ENCODE measurements at regions not wholly inside any gene's neighbourhood (a gene's known extent, or its start where the extent isn't known, plus 50 kb on each side); places are given as distances from the start of the nearest gene placed in this dataset.

GRCh38 chrX:150256297-150256650 lies 106.8 kb upstream of the MAMLD1 start:
- TF ChIP-seq CTCF (IDR thresholded peaks at IDR 0.05): no peak
- TF ChIP-seq POLR2A (IDR thresholded peaks at IDR 0.05): no peak
- intact Hi-C loops (cut with DNase I; ENCODE audit: low total_unique reads): no loop called here
- no peak overlapping the region for H3K4me3 ChIP-seq (ENCODE audit: low read depth, poor library complexity, severe bottlenecking)
- peak in 1 of 2 donors; percentile 37 for DNase-seq (ENCODE audit: low spot score in 2 of 2)
- 85 to 86% methylated on average over 2 of the region's 2 CpGs for WGBS, 2 donors

DNA sequence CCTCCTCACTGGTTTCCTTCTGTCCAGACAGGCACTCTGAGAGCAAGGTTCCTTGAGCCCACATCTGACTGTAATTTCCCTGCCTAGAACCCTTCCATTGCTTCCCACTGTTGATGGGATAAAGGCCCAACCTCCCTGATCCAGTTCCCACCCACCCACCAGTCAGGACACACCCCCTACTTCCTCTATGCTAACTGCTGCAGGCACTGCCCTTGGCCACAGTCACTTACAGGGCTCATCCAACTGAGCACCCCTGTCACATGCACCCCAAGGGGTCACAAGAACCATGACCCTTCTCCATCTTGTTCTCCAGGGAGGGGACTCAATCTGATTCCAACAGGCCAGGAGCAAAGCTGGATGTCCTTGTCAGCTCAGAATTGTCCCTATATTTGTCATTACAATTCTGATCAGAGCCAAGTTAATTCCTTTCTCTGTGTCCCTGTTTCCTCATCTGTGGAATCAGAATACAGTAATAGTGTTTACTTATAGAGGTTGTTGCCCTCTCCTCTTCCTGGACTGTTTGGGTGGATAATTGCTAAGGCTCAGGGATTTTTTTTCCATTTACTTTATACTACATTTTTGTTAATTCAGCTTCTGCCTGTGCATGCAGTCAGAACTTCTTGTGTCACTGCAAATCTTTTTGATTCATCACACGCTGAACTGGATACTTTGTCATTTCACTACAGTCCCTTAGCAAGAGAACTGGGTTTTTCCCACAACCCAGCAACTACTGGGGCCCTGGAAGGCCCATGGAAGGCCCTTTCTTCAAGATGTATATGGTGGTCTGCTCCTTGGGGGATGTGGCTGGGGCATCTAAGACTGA lies 105.6 kb upstream of the MAMLD1 start:
- 74 to 80% methylated on average over 1 of the region's 1 CpG for WGBS, 2 donors
- TF ChIP-seq POLR2A (IDR thresholded peaks at IDR 0.05) (no peak), CTCF (IDR thresholded peaks at IDR 0.05) (no peak)
- intact Hi-C loops (cut with DNase I; ENCODE audit: low total_unique reads): no loop called here
- no peak overlapping the region for H3K4me3 ChIP-seq (ENCODE audit: low read depth, poor library complexity, severe bottlenecking)
- peak in 1 of 2 donors; percentile 76 for DNase-seq (ENCODE audit: low spot score in 2 of 2)

- DNase-seq (ENCODE audit: low spot score in 2 of 2): no peak
- TF ChIP-seq CTCF (IDR thresholded peaks at IDR 0.05) (no peak), POLR2A (IDR thresholded peaks at IDR 0.05) (no peak)
- intact Hi-C loops (cut with DNase I; ENCODE audit: low total_unique reads): no loop called here
- 68 to 100% methylated on average over 1 of the region's 1 CpG for WGBS, 2 donors
- H3K4me3 ChIP-seq (ENCODE audit: low read depth, poor library complexity, severe bottlenecking): no peak overlapping the region
Observed at GRCh38 chrX:150258176-150258425, 105.0 kb upstream of the MAMLD1 start.

DNA sequence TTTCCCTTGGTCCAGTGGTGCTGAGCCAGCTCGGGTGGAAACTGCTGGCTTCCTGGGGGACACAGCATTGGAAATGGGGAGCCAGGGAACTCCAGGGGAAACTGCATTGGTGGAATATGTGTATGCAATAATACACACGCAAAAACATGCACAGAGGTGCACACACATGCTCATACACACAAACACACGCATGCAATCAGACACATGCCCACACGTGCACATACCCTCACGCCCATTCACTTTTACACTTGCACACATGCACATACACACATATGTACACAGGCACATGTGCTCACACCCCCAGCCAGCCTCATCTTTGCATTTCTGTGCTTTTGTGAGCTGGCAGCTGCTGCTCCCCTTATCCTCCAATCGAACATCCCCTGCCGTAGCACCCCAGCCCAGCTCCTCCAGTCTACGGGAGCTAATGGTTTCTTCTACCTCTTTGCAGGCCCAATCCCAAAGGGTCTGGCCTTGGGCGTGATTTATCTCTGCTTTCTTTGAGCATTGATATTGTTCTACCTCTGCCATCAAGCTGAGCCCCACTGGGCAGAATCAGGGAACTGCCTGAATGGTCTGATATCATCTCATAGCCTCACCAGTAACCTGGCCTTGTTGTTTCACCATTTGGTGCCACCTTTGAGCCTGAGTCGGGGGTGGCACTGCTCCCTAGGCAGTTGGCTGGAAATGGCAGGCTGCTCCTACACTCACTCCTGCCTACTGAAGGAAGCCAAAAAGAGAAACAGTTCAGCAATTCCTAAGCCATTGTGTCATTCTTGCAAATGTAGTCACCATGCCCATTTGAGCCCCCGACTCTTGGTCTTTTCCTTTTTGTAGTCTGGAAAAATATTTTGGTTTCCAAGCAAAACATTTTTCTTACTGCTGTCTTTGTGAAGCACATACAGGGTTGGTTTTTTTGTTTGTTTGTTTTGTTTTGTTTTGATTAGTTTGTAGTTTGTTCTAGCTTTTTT lies 104.4 kb upstream of the MAMLD1 start:
- intact Hi-C loops (cut with DNase I; ENCODE audit: low total_unique reads): no loop called here
- DNase-seq (ENCODE audit: low spot score in 2 of 2): peak in 1 of 2 donors; percentile 37
- TF ChIP-seq CTCF (IDR thresholded peaks at IDR 0.05) (no peak), POLR2A (IDR thresholded peaks at IDR 0.05) (no peak)
- H3K4me3 ChIP-seq (ENCODE audit: low read depth, poor library complexity, severe bottlenecking): no peak overlapping the region
- 73 to 88% methylated on average over 11 of the region's 11 CpGs for WGBS, 2 donors

DNA sequence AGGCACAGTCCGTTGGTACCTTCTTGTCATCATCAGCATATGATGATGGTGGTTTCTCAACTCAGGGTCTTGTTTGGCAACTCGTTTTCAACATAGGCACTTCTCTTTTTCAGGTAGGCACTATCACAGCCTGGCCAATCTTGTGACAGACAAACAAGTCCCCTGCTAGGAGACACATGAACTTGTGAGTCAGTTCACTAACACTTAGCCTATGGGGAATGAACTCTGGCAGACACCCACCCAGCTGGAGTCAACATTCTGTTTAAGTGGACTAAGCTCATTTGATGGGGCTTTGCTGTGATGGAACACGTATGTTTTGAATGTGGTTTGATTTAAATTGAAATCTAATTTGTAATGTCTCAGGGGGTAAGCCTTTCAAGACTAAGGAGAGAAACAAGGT lies 100.7 kb upstream of the MAMLD1 start:
- peak in 1 of 2 donors; percentile 13 for DNase-seq (ENCODE audit: low spot score in 2 of 2)
- WGBS, 2 donors: 60 to 81% methylated on average over 3 of the region's 3 CpGs
- TF ChIP-seq POLR2A (IDR thresholded peaks at IDR 0.05) (no peak), CTCF (IDR thresholded peaks at IDR 0.05) (no peak)
- intact Hi-C loops (cut with DNase I; ENCODE audit: low total_unique reads): no loop called here
- no peak overlapping the region for H3K4me3 ChIP-seq (ENCODE audit: low read depth, poor library complexity, severe bottlenecking)
